ENCODE measurements at regions not wholly inside any gene's neighbourhood (a gene's known extent, or its start where the extent isn't known, plus 50 kb on each side); places are given as distances from the start of the nearest gene placed in this dataset.
"Not testable (repeated sequence)": the region's sequence is repeated elsewhere in the genome, so short reads cannot be mapped to it uniquely, and the experiment has no call there.

DNA sequence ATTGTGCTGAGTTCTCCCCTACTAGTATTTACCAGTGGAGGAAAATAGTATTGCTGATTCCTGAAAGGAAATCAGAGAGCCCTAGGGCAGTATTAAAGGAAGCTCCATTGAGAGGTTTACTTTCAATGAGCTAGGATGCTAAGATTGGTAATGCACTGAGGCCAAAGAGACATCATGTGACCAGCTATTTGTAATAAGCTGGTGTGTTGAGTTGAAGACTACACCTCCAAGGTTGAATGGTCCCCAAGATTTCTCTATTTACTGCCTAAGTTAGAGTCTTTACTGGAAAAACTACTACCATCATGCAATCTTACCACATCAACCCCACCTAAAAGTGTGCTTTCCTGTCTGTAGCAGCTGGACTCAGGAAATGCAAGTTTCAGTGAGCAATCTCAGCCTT lies 151.5 kb upstream of the GJE1 start:
- no peaks in the 10 kb centered on the region for H3K79me2 ChIP-seq (ENCODE audit: low read depth)
- DNase-seq (ENCODE audit: low spot score): no peak
- Mint-ChIP-seq H3K4me3 (no peak overlapping the region), H3K9me3 (no peaks in the 10 kb centered on the region), H3K4me1 (no peaks in the 10 kb centered on the region), H3K27ac (no peak overlapping the region), H3K36me3 (no peaks in the 10 kb centered on the region), H3K27me3 (ENCODE audit: insufficient read depth, low read depth) (no peaks in the 10 kb centered on the region)
- H3K4me1 ChIP-seq: no peaks in the 10 kb centered on the region
- H3K36me3 ChIP-seq: no peaks in the 10 kb centered on the region
- no peaks in the 10 kb centered on the region for H3F3A ChIP-seq (ENCODE audit: low read depth)
- no peaks in the 10 kb centered on the region for H3K27me3 ChIP-seq
- H3K4me2 ChIP-seq: no peak overlapping the region
- H2AFZ ChIP-seq (replicated peaks): no peak overlapping the region
- no peak overlapping the region for H3K4me3 ChIP-seq
- H4K20me1 ChIP-seq (ENCODE audit: low read depth): no peaks in the 10 kb centered on the region
- H3K27ac ChIP-seq: no peak overlapping the region
- TF ChIP-seq EZH2 (IDR thresholded peaks at IDR 0.05): no peak
- TF ChIP-seq EZH2phosphoT487 (IDR thresholded peaks at IDR 0.05): no peak
- TF ChIP-seq CTCF (IDR thresholded peaks at IDR 0.05): no peak
- H3K9me3 ChIP-seq (ENCODE audit: low read depth): no peaks in the 10 kb centered on the region
- H3K9ac ChIP-seq: no peak overlapping the region

- Mint-ChIP-seq H3K9me3 (no peaks in the 10 kb centered on the region), H3K27me3 (ENCODE audit: insufficient read depth, low read depth) (no peaks in the 10 kb centered on the region), H3K4me3 (no peak overlapping the region), H3K4me1 (no peaks in the 10 kb centered on the region), H3K36me3 (no peaks in the 10 kb centered on the region), H3K27ac (no peak overlapping the region)
- no peaks in the 10 kb centered on the region for H3K9me3 ChIP-seq (ENCODE audit: low read depth)
- no peaks in the 10 kb centered on the region for H4K20me1 ChIP-seq (ENCODE audit: low read depth)
- no peaks in the 10 kb centered on the region for H3K36me3 ChIP-seq
- no peaks in the 10 kb centered on the region for H3K27me3 ChIP-seq
- no peak overlapping the region for H3K4me2 ChIP-seq
- no peak for TF ChIP-seq EZH2 (IDR thresholded peaks at IDR 0.05)
- TF ChIP-seq CTCF (IDR thresholded peaks at IDR 0.05): no peak
- TF ChIP-seq EZH2phosphoT487 (IDR thresholded peaks at IDR 0.05): no peak
- H3K9ac ChIP-seq: no peak overlapping the region
- H3K79me2 ChIP-seq (ENCODE audit: low read depth): no peaks in the 10 kb centered on the region
- H3K4me3 ChIP-seq: no peak overlapping the region
- H3F3A ChIP-seq (ENCODE audit: low read depth): no peaks in the 10 kb centered on the region
- DNase-seq (ENCODE audit: low spot score): no peak
- no peak overlapping the region for H2AFZ ChIP-seq (replicated peaks)
- H3K4me1 ChIP-seq: no peaks in the 10 kb centered on the region
- no peak overlapping the region for H3K27ac ChIP-seq
These were observed 154.9 kb upstream of the GJE1 start for GRCh38 chr6:141977782-141978181.

DNA sequence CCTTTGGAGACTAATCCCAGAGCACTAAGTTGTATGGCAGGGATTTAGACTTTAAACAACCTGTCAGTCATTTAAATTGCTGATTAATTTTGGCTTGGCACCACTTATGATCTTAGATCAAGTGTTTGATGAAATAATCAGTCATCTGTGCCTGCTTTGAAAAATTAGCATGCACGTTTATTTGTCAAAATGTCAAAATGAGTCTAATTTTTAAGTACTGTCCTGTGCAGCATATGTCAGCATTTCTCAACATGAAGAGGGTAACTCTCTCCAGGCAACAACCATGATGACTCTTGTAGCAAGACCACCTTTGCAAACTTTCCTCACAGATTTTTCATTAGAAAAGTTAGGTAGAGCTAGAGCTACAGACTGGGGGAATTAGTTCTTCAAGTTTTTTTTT lies 155.7 kb upstream of the GJE1 start:
- no peak for DNase-seq (ENCODE audit: low spot score)
- H3K4me3 ChIP-seq: no peak overlapping the region
- no peaks in the 10 kb centered on the region for H3K27me3 ChIP-seq
- H3K9ac ChIP-seq: no peak overlapping the region
- H3K36me3 ChIP-seq: no peaks in the 10 kb centered on the region
- H3F3A ChIP-seq (ENCODE audit: low read depth): no peaks in the 10 kb centered on the region
- TF ChIP-seq EZH2phosphoT487 (IDR thresholded peaks at IDR 0.05): no peak
- TF ChIP-seq CTCF (IDR thresholded peaks at IDR 0.05): no peak
- no peak for TF ChIP-seq EZH2 (IDR thresholded peaks at IDR 0.05)
- no peak overlapping the region for H2AFZ ChIP-seq (replicated peaks)
- no peaks in the 10 kb centered on the region for H3K79me2 ChIP-seq (ENCODE audit: low read depth)
- Mint-ChIP-seq H3K4me1 (no peaks in the 10 kb centered on the region), H3K36me3 (no peaks in the 10 kb centered on the region), H3K4me3 (no peak overlapping the region), H3K27me3 (ENCODE audit: insufficient read depth, low read depth) (no peaks in the 10 kb centered on the region), H3K27ac (no peak overlapping the region), H3K9me3 (peaks cover 2% of the 10 kb centered on the region)
- no peaks in the 10 kb centered on the region for H4K20me1 ChIP-seq (ENCODE audit: low read depth)
- H3K9me3 ChIP-seq (ENCODE audit: low read depth): no peaks in the 10 kb centered on the region
- H3K4me2 ChIP-seq: no peak overlapping the region
- no peaks in the 10 kb centered on the region for H3K4me1 ChIP-seq
- H3K27ac ChIP-seq: no peak overlapping the region

DNA sequence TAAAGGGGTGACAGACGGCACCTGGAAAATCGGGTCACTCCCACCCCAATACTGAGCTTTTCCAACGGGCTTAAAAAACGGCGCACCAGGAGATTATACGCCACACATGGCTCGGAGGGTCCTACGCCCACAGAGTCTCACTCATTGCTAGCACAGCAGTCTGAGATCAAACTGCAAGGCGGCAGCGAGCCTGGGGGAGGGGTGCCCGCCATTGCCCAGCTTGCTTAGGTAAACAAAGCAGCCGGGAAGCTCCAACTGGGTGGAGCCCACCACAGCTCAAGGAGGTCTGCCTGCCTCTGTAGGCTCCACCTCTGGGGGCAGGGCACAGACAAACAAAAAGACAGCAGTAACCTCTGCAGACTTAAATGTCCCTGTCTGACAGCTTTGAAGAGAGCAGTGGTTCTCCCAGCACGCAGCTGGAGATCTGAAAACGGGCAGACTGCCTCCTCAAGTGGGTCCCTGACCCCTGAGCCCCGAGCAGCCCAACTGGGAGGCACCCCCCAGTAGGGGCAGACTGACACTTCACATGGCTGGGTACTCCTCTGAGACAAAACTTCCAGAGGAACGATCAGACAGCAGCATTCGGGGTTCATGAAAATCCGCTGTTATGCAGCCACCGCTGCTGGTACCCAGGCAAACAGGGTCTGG lies 162.8 kb upstream of the GJE1 start:
- not testable (repeated sequence) for H3K79me2 ChIP-seq (ENCODE audit: low read depth); H3F3A ChIP-seq (ENCODE audit: low read depth); DNase-seq (ENCODE audit: low spot score); H3K4me3 ChIP-seq; H4K20me1 ChIP-seq (ENCODE audit: low read depth); H3K27ac Mint-ChIP-seq; H3K27me3 ChIP-seq; H3K4me2 ChIP-seq; H3K27me3 Mint-ChIP-seq (ENCODE audit: insufficient read depth, low read depth); H3K36me3 ChIP-seq; H2AFZ ChIP-seq (replicated peaks); H3K9ac ChIP-seq; H3K9me3 ChIP-seq (ENCODE audit: low read depth); H3K4me1 Mint-ChIP-seq; H3K27ac ChIP-seq; H3K4me3 Mint-ChIP-seq; H3K4me1 ChIP-seq; H3K36me3 Mint-ChIP-seq; H3K9me3 Mint-ChIP-seq
